Testis (tissue), 2 donors: ENCODE measurements at regions not wholly inside any gene's neighbourhood (a gene's known extent, or its start where the extent isn't known, plus 50 kb on each side); places are given as distances from the start of the nearest gene placed in this dataset.

Experiments
- CTCF ChIP-seq, 3 experiments: fragments of 450-650 bp in 2 of 3; fragments of 200-600 bp in 1 of 3; sonication (generic) in 1 of 3; IDR thresholded peaks; one replicate each; pipeline ENCODE4 v1.5.1; 2016 to 2019; ENCODE audit warnings: antibody characterized with exemption in 3 of 3, mild to moderate bottlenecking in 2 of 3, moderate library complexity in 1 of 3
- POLR2A ChIP-seq: fragments of 450-650 bp; IDR thresholded peaks from one replicate; pipeline ENCODE4 v1.6.1; 2017; ENCODE audit warnings: antibody characterized with exemption, mild to moderate bottlenecking, moderate library complexity

DNA sequence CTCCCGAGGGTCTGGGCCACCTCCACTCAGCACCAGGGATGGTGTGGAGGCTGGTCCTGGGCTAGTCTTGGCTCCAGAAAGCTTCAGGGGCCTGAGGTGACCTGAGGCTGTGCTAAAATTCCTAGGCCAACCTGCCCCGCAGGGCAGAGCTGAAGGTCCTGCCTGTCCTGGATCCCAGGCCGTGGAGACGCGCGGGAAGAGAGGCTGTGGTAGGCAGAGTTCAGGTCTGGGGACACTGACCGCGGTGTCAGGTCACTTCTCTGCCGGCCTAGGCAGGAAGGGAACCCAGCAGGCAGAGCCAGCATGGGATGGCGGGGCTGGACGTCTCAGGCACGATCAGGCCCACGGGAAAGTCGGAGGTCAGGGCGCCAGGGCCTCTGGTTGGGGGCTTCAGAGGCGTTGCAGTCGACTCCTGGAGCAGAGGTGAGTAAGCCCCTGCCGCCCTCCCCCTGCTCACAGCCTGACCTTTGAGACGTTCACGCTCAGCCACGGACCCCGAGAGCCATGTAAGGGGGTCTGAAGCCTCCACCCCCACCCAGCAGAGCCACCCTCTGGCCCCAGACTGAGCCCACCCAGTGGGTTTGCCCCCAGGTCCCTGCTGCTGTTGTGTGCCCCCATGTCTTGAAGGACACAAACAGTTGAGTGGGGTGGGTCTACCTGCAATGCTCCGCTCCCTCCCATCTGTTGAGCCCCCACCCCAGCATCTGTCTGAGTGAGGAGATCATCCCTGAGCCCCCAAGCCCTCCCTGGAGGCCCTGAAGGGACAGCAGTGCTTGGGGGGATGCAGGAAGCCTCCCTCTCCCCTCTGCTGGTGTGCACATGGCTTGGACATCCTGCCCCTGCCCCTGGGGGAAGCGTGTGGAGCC is 142.7 kb downstream of the KIF26A start:
- TF ChIP-seq CTCF (IDR thresholded peaks at IDR 0.05): no peak
- TF ChIP-seq POLR2A: no peak
